D721Med (cell line): ENCODE measurements at regions not wholly inside any gene's neighbourhood (a gene's known extent, or its start where the extent isn't known, plus 50 kb on each side); places are given as distances from the start of the nearest gene placed in this dataset.

Source experiments
- DNase-seq: peaks from one replicate; pipeline ENCODE4 v3.0.0; 2011; ENCODE audit warnings: low spot score; ENCODE audit not compliant: insufficient read length
- FAIRE-seq: peaks from 2 replicates; lab custom pipeline; 2011; peaks lifted over from hg19 to GRCh38; lab: Jason Lieb, UNC
- CTCF ChIP-seq: IDR thresholded peaks from 2 replicates; pipeline ENCODE4 v1.5.1; 2012; ENCODE audit warnings: mild to moderate bottlenecking, control low read depth; ENCODE audit not compliant: insufficient read depth; ENCODE audit errors: missing control alignments

GRCh38 chr13:67867206-67867605 is 637.1 kb upstream of the PCDH9 start:
- FAIRE-seq (no peak), DNase-seq (no peak)
- TF ChIP-seq CTCF: no peak

- FAIRE-seq: no peak
- TF ChIP-seq CTCF: no peak
- no peak for DNase-seq
Measured at GRCh38 chr13:67860315-67860714, 630.2 kb upstream of the PCDH9 start.

GRCh38 chr13:67859904-67860303 is 629.8 kb upstream of the PCDH9 start:
- no peak for TF ChIP-seq CTCF
- DNase-seq (no peak), FAIRE-seq (no peak)

- DNase-seq: no peak
- no peak for FAIRE-seq
- no peak for TF ChIP-seq CTCF
Measured at GRCh38 chr13:67857581-67858310, 627.6 kb upstream of the PCDH9 start.

- FAIRE-seq: no peak
- no peak for TF ChIP-seq CTCF
- DNase-seq: no peak
Measured at GRCh38 chr13:67856955-67857354, 626.8 kb upstream of the PCDH9 start.

GRCh38 chr13:67855741-67856238 is 625.7 kb upstream of the PCDH9 start:
- FAIRE-seq: no peak
- no peak for DNase-seq
- TF ChIP-seq CTCF: no peak

- FAIRE-seq: no peak
- TF ChIP-seq CTCF: no peak
- no peak for DNase-seq
Measured at GRCh38 chr13:67854990-67855389, 624.9 kb upstream of the PCDH9 start.
